ENCODE measurements at regions not wholly inside any gene's neighbourhood (a gene's known extent, or its start where the extent isn't known, plus 50 kb on each side); places are given as distances from the start of the nearest gene placed in this dataset.

DNA sequence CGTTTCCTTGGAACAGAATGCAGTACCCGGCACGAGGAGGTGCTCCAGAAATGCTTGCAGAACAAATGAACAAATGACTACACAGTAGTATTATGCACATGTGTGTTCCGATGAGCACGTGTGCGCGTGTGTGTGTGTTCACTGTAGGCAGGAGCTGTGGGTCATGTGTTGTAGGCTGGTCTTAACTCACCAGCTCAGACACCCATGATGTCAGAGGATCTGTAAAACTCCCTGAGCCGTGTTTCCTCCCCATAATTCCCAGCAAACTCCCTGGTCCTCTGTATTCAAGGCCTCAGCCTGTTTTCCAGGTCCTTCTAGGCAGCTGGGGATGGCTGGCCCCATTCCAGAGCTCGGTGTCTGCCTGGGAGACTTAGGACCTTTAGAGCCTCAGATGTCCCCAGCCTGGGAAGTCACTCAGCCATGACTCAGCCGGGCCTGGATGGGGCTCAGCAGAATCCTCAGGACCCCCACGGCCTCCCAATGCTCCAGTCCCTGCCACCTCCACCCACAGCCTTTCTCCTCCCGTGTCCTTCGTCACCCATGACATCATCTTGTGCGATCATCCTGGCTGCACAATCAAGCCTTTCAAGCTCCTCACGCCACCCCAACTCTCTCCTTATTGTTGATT lies 475.0 kb upstream of the SULF2 start:
- DNase-seq (ENCODE audit: low read depth): no peak
- no peaks in the 10 kb centered on the region for H3K27me3 ChIP-seq (ENCODE audit: control insufficient read depth, insufficient read depth, low read length)
- H3K36me3 ChIP-seq (ENCODE audit: control insufficient read depth, insufficient read depth, low read length): no peaks in the 10 kb centered on the region
- TF ChIP-seq, protein P1, sequence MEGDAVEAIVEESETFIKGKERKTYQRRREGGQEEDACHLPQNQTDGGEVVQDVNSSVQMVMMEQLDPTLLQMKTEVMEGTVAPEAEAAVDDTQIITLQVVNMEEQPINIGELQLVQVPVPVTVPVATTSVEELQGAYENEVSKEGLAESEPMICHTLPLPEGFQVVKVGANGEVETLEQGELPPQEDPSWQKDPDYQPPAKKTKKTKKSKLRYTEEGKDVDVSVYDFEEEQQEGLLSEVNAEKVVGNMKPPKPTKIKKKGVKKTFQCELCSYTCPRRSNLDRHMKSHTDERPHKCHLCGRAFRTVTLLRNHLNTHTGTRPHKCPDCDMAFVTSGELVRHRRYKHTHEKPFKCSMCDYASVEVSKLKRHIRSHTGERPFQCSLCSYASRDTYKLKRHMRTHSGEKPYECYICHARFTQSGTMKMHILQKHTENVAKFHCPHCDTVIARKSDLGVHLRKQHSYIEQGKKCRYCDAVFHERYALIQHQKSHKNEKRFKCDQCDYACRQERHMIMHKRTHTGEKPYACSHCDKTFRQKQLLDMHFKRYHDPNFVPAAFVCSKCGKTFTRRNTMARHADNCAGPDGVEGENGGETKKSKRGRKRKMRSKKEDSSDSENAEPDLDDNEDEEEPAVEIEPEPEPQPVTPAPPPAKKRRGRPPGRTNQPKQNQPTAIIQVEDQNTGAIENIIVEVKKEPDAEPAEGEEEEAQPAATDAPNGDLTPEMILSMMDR (IDR thresholded peaks at IDR 0.05; ENCODE audit: insufficient read depth, low read length, poor library complexity, severe bottlenecking): no peak
- H3K4me3 ChIP-seq (ENCODE audit: low read depth, low read length): no peak overlapping the region

DNA sequence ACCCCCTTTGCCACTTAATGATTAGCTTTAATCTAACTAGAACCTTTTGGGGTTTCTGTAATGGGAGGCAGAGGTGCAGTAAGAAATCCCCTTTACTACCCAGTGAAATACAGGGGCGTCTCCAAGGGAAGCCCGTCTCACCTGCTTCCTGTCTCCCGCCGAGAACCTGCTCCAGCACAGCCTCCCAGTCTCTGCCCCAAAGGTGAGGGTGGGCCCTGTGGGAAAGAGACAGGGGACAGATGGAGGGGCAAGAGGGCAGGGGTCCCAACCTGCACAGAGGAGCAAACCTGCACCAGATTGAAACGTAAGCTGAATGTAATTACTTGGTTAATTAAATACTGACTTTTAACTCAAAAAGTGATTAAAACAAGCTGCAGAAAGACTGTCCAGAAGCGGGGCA lies 474.2 kb upstream of the SULF2 start:
- Histone ChIP-seq H3K27me3 (ENCODE audit: control insufficient read depth, insufficient read depth, low read length) (no peaks in the 10 kb centered on the region), H3K36me3 (ENCODE audit: control insufficient read depth, insufficient read depth, low read length) (no peaks in the 10 kb centered on the region), H3K4me3 (ENCODE audit: low read depth, low read length) (no peak overlapping the region)
- TF ChIP-seq, protein P1 (IDR thresholded peaks at IDR 0.05; ENCODE audit: insufficient read depth, low read length, poor library complexity, severe bottlenecking): no peak
- DNase-seq (ENCODE audit: low read depth): no peak

DNA sequence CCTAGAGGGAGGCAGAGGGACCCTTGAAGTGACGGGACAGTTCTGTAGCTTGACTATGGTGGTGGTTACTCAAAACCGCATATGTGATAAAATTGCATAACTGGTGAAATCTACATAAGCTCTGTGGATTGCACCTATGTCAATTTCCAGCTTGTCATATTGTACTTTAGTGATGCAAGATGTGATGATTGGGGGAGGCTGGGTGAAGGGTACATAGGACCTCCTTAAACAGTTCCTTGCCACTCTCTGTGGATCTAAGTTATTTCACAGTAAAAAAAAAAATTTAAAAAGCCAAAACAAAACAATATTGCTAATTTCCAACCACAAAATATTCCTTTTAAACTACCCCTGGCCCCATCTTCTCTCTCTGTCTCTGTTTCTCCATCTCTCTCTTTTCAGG lies 472.6 kb upstream of the SULF2 start:
- no peak overlapping the region for H3K4me3 ChIP-seq (ENCODE audit: low read depth, low read length)
- no peak for DNase-seq (ENCODE audit: low read depth)
- TF ChIP-seq, protein P1 (IDR thresholded peaks at IDR 0.05; ENCODE audit: insufficient read depth, low read length, poor library complexity, severe bottlenecking): no peak
- H3K27me3 ChIP-seq (ENCODE audit: control insufficient read depth, insufficient read depth, low read length): no peaks in the 10 kb centered on the region
- H3K36me3 ChIP-seq (ENCODE audit: control insufficient read depth, insufficient read depth, low read length): no peaks in the 10 kb centered on the region

DNA sequence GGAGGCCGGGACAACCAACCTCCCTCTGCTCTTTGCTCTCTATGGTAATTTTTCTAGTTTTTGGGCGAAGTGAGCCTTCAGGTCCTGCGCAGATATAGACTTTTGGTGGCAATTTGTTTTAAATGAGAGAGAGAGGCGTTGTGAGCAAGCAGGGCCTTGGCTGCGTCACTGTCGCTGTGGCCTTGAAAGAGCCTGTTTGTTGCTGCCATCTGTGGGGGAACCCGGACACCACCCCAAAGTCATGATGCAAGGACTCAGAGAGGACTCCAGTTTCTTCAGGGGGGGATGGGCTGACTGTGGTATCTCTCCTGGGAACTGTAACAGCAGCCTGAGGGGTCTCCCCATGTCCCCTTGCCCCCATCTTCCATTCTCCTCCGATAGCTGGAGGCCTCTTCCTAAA lies 462.7 kb upstream of the SULF2 start:
- H3K36me3 ChIP-seq (ENCODE audit: control insufficient read depth, insufficient read depth, low read length): no peaks in the 10 kb centered on the region
- peaks cover 2% of the 10 kb centered on the region for H3K27me3 ChIP-seq (ENCODE audit: control insufficient read depth, insufficient read depth, low read length)
- no peak for DNase-seq (ENCODE audit: low read depth)
- H3K4me3 ChIP-seq (ENCODE audit: low read depth, low read length): no peak overlapping the region
- TF ChIP-seq, protein P1 (IDR thresholded peaks at IDR 0.05; ENCODE audit: insufficient read depth, low read length, poor library complexity, severe bottlenecking): no peak

DNA sequence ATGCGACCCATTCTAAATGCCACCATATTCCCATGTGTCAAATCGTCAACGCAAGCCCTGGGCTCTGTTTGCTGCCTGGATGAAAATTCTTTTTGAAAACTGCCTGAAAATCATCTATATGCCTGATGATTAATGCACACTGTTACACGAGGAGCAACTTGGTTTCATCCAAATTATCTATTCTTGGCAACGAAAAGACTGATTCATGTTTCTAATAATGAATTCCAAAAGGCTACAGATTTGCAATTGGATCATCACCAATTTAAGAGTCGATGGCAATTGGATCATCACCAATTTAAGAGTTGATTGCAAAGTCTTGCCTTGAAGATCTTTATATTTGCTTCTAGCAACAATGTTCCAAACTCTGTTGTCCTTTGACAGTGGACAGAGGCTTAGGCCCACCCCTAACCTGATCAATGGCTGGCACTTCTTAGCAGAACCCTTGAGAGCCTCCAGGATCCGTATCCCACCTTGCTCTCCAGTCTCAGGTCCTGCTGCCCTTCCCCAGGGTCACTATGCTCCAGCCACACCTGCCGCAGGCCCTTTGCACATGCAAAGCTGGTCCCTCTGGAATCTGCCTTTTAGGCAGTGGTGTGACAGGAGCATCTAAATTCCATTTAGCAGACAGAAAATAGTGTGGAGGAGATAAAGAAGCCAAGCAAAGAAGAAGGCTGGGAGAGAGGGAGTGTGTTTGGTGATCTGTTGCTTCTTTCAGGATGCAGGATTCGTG lies 460.9 kb upstream of the SULF2 start:
- Histone ChIP-seq H3K27me3 (ENCODE audit: control insufficient read depth, insufficient read depth, low read length) (peaks cover 2% of the 10 kb centered on the region), H3K4me3 (ENCODE audit: low read depth, low read length) (no peak overlapping the region), H3K36me3 (ENCODE audit: control insufficient read depth, insufficient read depth, low read length) (no peaks in the 10 kb centered on the region)
- no peak for DNase-seq (ENCODE audit: low read depth)
- TF ChIP-seq, protein P1 (IDR thresholded peaks at IDR 0.05; ENCODE audit: insufficient read depth, low read length, poor library complexity, severe bottlenecking): no peak
